ENCODE measurements at regions not wholly inside any gene's neighbourhood (a gene's known extent, or its start where the extent isn't known, plus 50 kb on each side); places are given as distances from the start of the nearest gene placed in this dataset.
"Not testable (repeated sequence)": the region's sequence is repeated elsewhere in the genome, so short reads cannot be mapped to it uniquely, and the experiment has no call there.

- TF ChIP-seq YY1 (IDR thresholded peaks at IDR 0.05; ENCODE audit: insufficient read depth, insufficient read length) (no peak), ZNF274 (IDR thresholded peaks at IDR 0.05; ENCODE audit: low read depth, low read length) (no peak), SUZ12 (IDR thresholded peaks at IDR 0.05; ENCODE audit: extremely low read depth, insufficient read depth, insufficient read length) (no peak)
- Histone ChIP-seq H3K27me3 (ENCODE audit: insufficient read depth, insufficient read length) (no peaks in the 10 kb centered on the region), H3K4me3 (ENCODE audit: insufficient read length, low read depth) (no peak overlapping the region), H3K9me3 (ENCODE audit: insufficient read depth, low read length) (no peaks in the 10 kb centered on the region), H3K9ac (ENCODE audit: insufficient read length, low read depth) (no peak overlapping the region), H3K36me3 (ENCODE audit: insufficient read depth, insufficient read length, low read length) (no peaks in the 10 kb centered on the region), H3K4me1 (ENCODE audit: insufficient read depth, insufficient read length) (peaks cover 4% of the 10 kb centered on the region)
- no peak for DNase-seq (ENCODE audit: low read depth, low spot score)
These were observed 55.5 kb upstream of the CD93 start for GRCh38 chr20:23141450-23142161.

GRCh38 chr20:23140991-23141390, 54.9 kb upstream of the CD93 start:
- no peaks in the 10 kb centered on the region for H3K36me3 ChIP-seq (ENCODE audit: insufficient read depth, insufficient read length, low read length)
- TF ChIP-seq SUZ12 (IDR thresholded peaks at IDR 0.05; ENCODE audit: extremely low read depth, insufficient read depth, insufficient read length): no peak
- no peak for TF ChIP-seq ZNF274 (IDR thresholded peaks at IDR 0.05; ENCODE audit: low read depth, low read length)
- TF ChIP-seq YY1 (IDR thresholded peaks at IDR 0.05; ENCODE audit: insufficient read depth, insufficient read length): no peak
- no peak for DNase-seq (ENCODE audit: low read depth, low spot score)
- H3K27me3 ChIP-seq (ENCODE audit: insufficient read depth, insufficient read length): no peaks in the 10 kb centered on the region
- no peaks in the 10 kb centered on the region for H3K9me3 ChIP-seq (ENCODE audit: insufficient read depth, low read length)
- H3K4me1 ChIP-seq (ENCODE audit: insufficient read depth, insufficient read length): peaks cover 4% of the 10 kb centered on the region
- H3K4me3 ChIP-seq (ENCODE audit: insufficient read length, low read depth): no peak overlapping the region
- no peak overlapping the region for H3K9ac ChIP-seq (ENCODE audit: insufficient read length, low read depth)

- not testable (repeated sequence) for H3K4me3 ChIP-seq (ENCODE audit: insufficient read length, low read depth); H3K27me3 ChIP-seq (ENCODE audit: insufficient read depth, insufficient read length); H3K36me3 ChIP-seq (ENCODE audit: insufficient read depth, insufficient read length, low read length); H3K9ac ChIP-seq (ENCODE audit: insufficient read length, low read depth); H3K4me1 ChIP-seq (ENCODE audit: insufficient read depth, insufficient read length); DNase-seq (ENCODE audit: low read depth, low spot score); H3K9me3 ChIP-seq (ENCODE audit: insufficient read depth, low read length)
These were observed 53.9 kb upstream of the CD93 start for GRCh38 chr20:23139984-23140383.

- no peaks in the 10 kb centered on the region for H3K36me3 ChIP-seq (ENCODE audit: insufficient read depth, insufficient read length, low read length)
- H3K9me3 ChIP-seq (ENCODE audit: insufficient read depth, low read length): no peaks in the 10 kb centered on the region
- no peaks in the 10 kb centered on the region for H3K27me3 ChIP-seq (ENCODE audit: insufficient read depth, insufficient read length)
- DNase-seq (ENCODE audit: low read depth, low spot score): no peak
- TF ChIP-seq YY1 (IDR thresholded peaks at IDR 0.05; ENCODE audit: insufficient read depth, insufficient read length): no peak
- TF ChIP-seq SUZ12 (IDR thresholded peaks at IDR 0.05; ENCODE audit: extremely low read depth, insufficient read depth, insufficient read length): no peak
- TF ChIP-seq ZNF274 (IDR thresholded peaks at IDR 0.05; ENCODE audit: low read depth, low read length): no peak
- H3K4me1 ChIP-seq (ENCODE audit: insufficient read depth, insufficient read length): peaks cover 4% of the 10 kb centered on the region
- H3K9ac ChIP-seq (ENCODE audit: insufficient read length, low read depth): no peak overlapping the region
- no peak overlapping the region for H3K4me3 ChIP-seq (ENCODE audit: insufficient read length, low read depth)
These were observed 53.4 kb upstream of the CD93 start for GRCh38 chr20:23139524-23139923.

GRCh38 chr20:23138682-23139081, 52.6 kb upstream of the CD93 start:
- no peak for TF ChIP-seq SUZ12 (IDR thresholded peaks at IDR 0.05; ENCODE audit: extremely low read depth, insufficient read depth, insufficient read length)
- TF ChIP-seq ZNF274 (IDR thresholded peaks at IDR 0.05; ENCODE audit: low read depth, low read length): no peak
- no peak for TF ChIP-seq YY1 (IDR thresholded peaks at IDR 0.05; ENCODE audit: insufficient read depth, insufficient read length)
- no peak overlapping the region for H3K9ac ChIP-seq (ENCODE audit: insufficient read length, low read depth)
- peaks cover 4% of the 10 kb centered on the region for H3K4me1 ChIP-seq (ENCODE audit: insufficient read depth, insufficient read length)
- H3K9me3 ChIP-seq (ENCODE audit: insufficient read depth, low read length): no peaks in the 10 kb centered on the region
- H3K4me3 ChIP-seq (ENCODE audit: insufficient read length, low read depth): no peak overlapping the region
- H3K36me3 ChIP-seq (ENCODE audit: insufficient read depth, insufficient read length, low read length): no peaks in the 10 kb centered on the region
- DNase-seq (ENCODE audit: low read depth, low spot score): no peak
- H3K27me3 ChIP-seq (ENCODE audit: insufficient read depth, insufficient read length): no peaks in the 10 kb centered on the region

- Histone ChIP-seq H3K9ac (ENCODE audit: insufficient read length, low read depth) (no peak overlapping the region), H3K27me3 (ENCODE audit: insufficient read depth, insufficient read length) (no peaks in the 10 kb centered on the region), H3K4me3 (ENCODE audit: insufficient read length, low read depth) (no peak overlapping the region), H3K9me3 (ENCODE audit: insufficient read depth, low read length) (no peaks in the 10 kb centered on the region), H3K4me1 (ENCODE audit: insufficient read depth, insufficient read length) (peaks cover 4% of the 10 kb centered on the region), H3K36me3 (ENCODE audit: insufficient read depth, insufficient read length, low read length) (no peaks in the 10 kb centered on the region)
- no peak for TF ChIP-seq YY1 (IDR thresholded peaks at IDR 0.05; ENCODE audit: insufficient read depth, insufficient read length)
- TF ChIP-seq ZNF274 (IDR thresholded peaks at IDR 0.05; ENCODE audit: low read depth, low read length): no peak
- no peak for TF ChIP-seq SUZ12 (IDR thresholded peaks at IDR 0.05; ENCODE audit: extremely low read depth, insufficient read depth, insufficient read length)
- DNase-seq (ENCODE audit: low read depth, low spot score): no peak
These were observed 52.1 kb upstream of the CD93 start for GRCh38 chr20:23138226-23138625.

GRCh38 chr20:23136893-23137745, 51.0 kb upstream of the CD93 start:
- TF ChIP-seq ZNF274 (IDR thresholded peaks at IDR 0.05; ENCODE audit: low read depth, low read length) (no peak), YY1 (IDR thresholded peaks at IDR 0.05; ENCODE audit: insufficient read depth, insufficient read length) (no peak), SUZ12 (IDR thresholded peaks at IDR 0.05; ENCODE audit: extremely low read depth, insufficient read depth, insufficient read length) (no peak)
- no peaks in the 10 kb centered on the region for H3K27me3 ChIP-seq (ENCODE audit: insufficient read depth, insufficient read length)
- no peaks in the 10 kb centered on the region for H3K36me3 ChIP-seq (ENCODE audit: insufficient read depth, insufficient read length, low read length)
- no peaks in the 10 kb centered on the region for H3K9me3 ChIP-seq (ENCODE audit: insufficient read depth, low read length)
- H3K4me3 ChIP-seq (ENCODE audit: insufficient read length, low read depth): no peak overlapping the region
- H3K4me1 ChIP-seq (ENCODE audit: insufficient read depth, insufficient read length): peaks cover 4% of the 10 kb centered on the region
- DNase-seq (ENCODE audit: low read depth, low spot score): no peak
- H3K9ac ChIP-seq (ENCODE audit: insufficient read length, low read depth): no peak overlapping the region
